ENCODE measurements at regions not wholly inside any gene's neighbourhood (a gene's known extent, or its start where the extent isn't known, plus 50 kb on each side); places are given as distances from the start of the nearest gene placed in this dataset.

DNA sequence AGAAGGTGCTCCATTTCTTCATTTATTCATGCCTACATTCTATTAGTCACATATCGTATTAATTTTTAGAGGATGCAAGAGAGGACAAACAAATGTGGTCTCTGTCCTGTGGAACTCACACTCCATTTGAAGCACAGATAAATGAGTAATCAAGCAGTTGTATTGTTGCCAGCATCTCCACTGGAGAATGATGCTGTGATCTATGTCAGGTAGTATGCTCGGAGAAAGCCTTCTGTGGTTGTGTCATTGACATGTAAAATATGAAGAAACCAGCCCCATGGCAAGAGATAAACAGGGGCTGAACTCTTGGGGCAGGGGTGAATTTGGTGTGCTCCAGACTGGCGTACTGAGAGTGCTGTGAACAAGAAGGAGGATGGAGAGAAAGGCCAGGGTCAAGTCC lies 101.2 kb downstream of the FASLG start:
- Histone ChIP-seq H3K4ac (ENCODE audit: low read depth, low read length) (no peak overlapping the region), H2AFZ (replicated peaks; ENCODE audit: low read length, poor library complexity) (no peak overlapping the region), H3K4me3 (ENCODE audit: insufficient read depth, low read depth, low read length) (no peak overlapping the region), H3K9me3 (ENCODE audit: control insufficient read depth, insufficient read depth, low read length) (no peaks in the 10 kb centered on the region), H3K9me1 (ENCODE audit: insufficient read depth, low read length) (no peaks in the 10 kb centered on the region), H4K91ac (ENCODE audit: insufficient read depth, low read depth, low read length) (no peak overlapping the region), H3K4me1 (ENCODE audit: control insufficient read depth, insufficient read depth, low read length) (peaks cover 2% of the 10 kb centered on the region; the same call in 1 of the 2 replicates), H3K79me1 (ENCODE audit: low read depth in 1 of 2, low read length in 2 of 2) (no peaks in the 10 kb centered on the region), H3K9ac (ENCODE audit: low read depth, low read length) (no peak overlapping the region), H3K23ac (ENCODE audit: low read depth, low read length) (no peak overlapping the region), H2BK5ac (ENCODE audit: low read depth, low read length, poor library complexity, severe bottlenecking) (no peak overlapping the region), H3K27me3 (ENCODE audit: control insufficient read depth, insufficient read depth, low read length) (peaks cover 8% of the 10 kb centered on the region; the same call in 1 of the 2 replicates), H3K18ac (ENCODE audit: low read depth, low read length) (no peak overlapping the region), H2BK120ac (ENCODE audit: low read depth, low read length) (no peak overlapping the region), H4K5ac (ENCODE audit: low read depth, low read length) (no peak overlapping the region), H2BK15ac (ENCODE audit: low read depth, low read length) (no peak overlapping the region), H3K14ac (replicated peaks; ENCODE audit: low read depth, low read length) (no peak overlapping the region), H2AK9ac (replicated peaks; ENCODE audit: low read depth, low read length, poor library complexity) (no peak overlapping the region), H4K20me1 (ENCODE audit: insufficient read depth, low read length) (no peaks in the 10 kb centered on the region), H2BK20ac (ENCODE audit: low read depth, low read length) (no peak overlapping the region), H3K56ac (ENCODE audit: extremely low read depth, insufficient read depth, low read length) (no peak overlapping the region), H3K27ac (ENCODE audit: insufficient read depth, low read length) (no peak overlapping the region), H2AK5ac (ENCODE audit: low read depth, low read length) (no peak overlapping the region), H3K36me3 (ENCODE audit: control insufficient read depth, insufficient read depth, low read length) (no peaks in the 10 kb centered on the region), H4K8ac (ENCODE audit: low read depth in 2 of 2, low read length in 2 of 2) (no peak overlapping the region), H3K4me2 (ENCODE audit: low read depth, low read length) (no peak overlapping the region)
- TF ChIP-seq POLR2A (IDR thresholded peaks at IDR 0.05; ENCODE audit: low read depth, low read length) = no peak
- TF ChIP-seq MAZ (IDR thresholded peaks at IDR 0.05; ENCODE audit: borderline replicate concordance, low read depth, low read length) = no peak
- TF ChIP-seq RFX5 (IDR thresholded peaks at IDR 0.05; ENCODE audit: low read depth, low read length) = no peak
- TF ChIP-seq CHD1 (IDR thresholded peaks at IDR 0.05; ENCODE audit: low read depth, low read length) = no peak
- no peak for TF ChIP-seq MAFK (IDR thresholded peaks at IDR 0.05; ENCODE audit: low read depth, low read length)
- no peak for TF ChIP-seq ELK1 (IDR thresholded peaks at IDR 0.05; ENCODE audit: borderline replicate concordance, low read depth, low read length)
- no peak for TF ChIP-seq CEBPB (IDR thresholded peaks at IDR 0.05; ENCODE audit: low read depth, low read length)
- TF ChIP-seq RAD21 (IDR thresholded peaks at IDR 0.05; ENCODE audit: low read length) = no peak
- TF ChIP-seq BHLHE40 (IDR thresholded peaks at IDR 0.05; ENCODE audit: low read depth, low read length) = no peak
- no peak for TF ChIP-seq NFE2L2 (IDR thresholded peaks at IDR 0.05; ENCODE audit: low read depth, low read length)
- no peak for TF ChIP-seq CTCF (conservative IDR thresholded peaks at IDR 0.05; ENCODE audit: low read depth, low read length)
- ChIA-PET CTCF (no interaction called here), POLR2A (ENCODE audit: unreplicated experiment) (no interaction called here)
- no peak for DNase-seq
- WGBS, 2 experiments (ENCODE audit: extremely low coverage in 2 of 2, insufficient read length in 1 of 2) = no CpG with 5 or more reads among the region's 3 CpGs
- dilution Hi-C loops (cut with HindIII; ENCODE audit: low sequenced_read_pairs, unreplicated experiment) (no loop called here), in situ Hi-C loops (cut with MboI; ENCODE audit: low sequenced_read_pairs) (loop anchor here (25.0 kb wide), 1 partner anchor 1452 kb away; no protein-coding TSS in a partner anchor), intact Hi-C loops (cut with micrococcal nuclease) (no loop called here)
- ATAC-seq (ENCODE audit: low read depth) = no peak
- BruUV-seq (replicated peaks) = no TSS peak

Data from IMR-90 (cell line).